PC-3 (cell line): ENCODE measurements at regions not wholly inside any gene's neighbourhood (a gene's known extent, or its start where the extent isn't known, plus 50 kb on each side); places are given as distances from the start of the nearest gene placed in this dataset.

Source experiments
- ATAC-seq: fragments of 200-7000 bp; cut with Tn5 transposase; 2 replicates; pipeline ENCODE4 v1.9.1; 2020; ENCODE audit warnings: mild to moderate bottlenecking, moderate library complexity
- BruUV-seq: library from RNA; stranded (reverse); fragments of 400-500 nt; replicated peaks from 2 replicates; lab custom pipeline; 2021; lab: Mats Ljungman, UMichigan
- CTCF ChIA-PET: fragments of 300-600 bp; sonication (Branson Sonifier 250); formaldehyde crosslinking; loops from one replicate; lab custom pipeline; 2022; ENCODE audit warnings: antibody characterized with exemption; lab: Charles Lee
- POLR2A ChIA-PET: fragments of 300-600 bp; sonication (Branson Sonifier 250); formaldehyde crosslinking; loops from one replicate; lab custom pipeline; 2022; ENCODE audit warnings: antibody characterized with exemption; ENCODE audit not compliant: unreplicated experiment; lab: Charles Lee
- DNase-seq: peaks from one replicate; pipeline ENCODE4 v3.0.0-alpha.2; 2015
- H2AFZ ChIP-seq: fragments of 300-600 bp; sonication (generic); 2 replicates; pipeline ENCODE4 v1.6.0; 2016; ENCODE audit warnings: antibody characterized with exemption, low read length
- H3F3A ChIP-seq: fragments of 300-600 bp; sonication (generic); one replicate; pipeline ENCODE4 v1.6.0; 2017; ENCODE audit warnings: antibody characterized with exemption, low read length, control low read depth, mild to moderate bottlenecking; ENCODE audit not compliant: unreplicated experiment
- H3K27ac ChIP-seq: fragments of 300-600 bp; sonication (generic); 2 replicates; pipeline ENCODE4 v1.5.1; 2016; ENCODE audit warnings: mild to moderate bottlenecking, low read length
- H3K27me3 ChIP-seq: fragments of 300-600 bp; sonication (generic); 2 replicates; pipeline ENCODE4 v1.6.1; 2016; ENCODE audit warnings: low read length, mixed read lengths
- H3K36me3 ChIP-seq: fragments of 300-600 bp; sonication (generic); 2 replicates; pipeline ENCODE4 v1.6.1; 2016; ENCODE audit warnings: low read depth, mixed run types, low read length, mixed read lengths
- H3K4me1 ChIP-seq: fragments of 300-600 bp; sonication (generic); 2 replicates; pipeline ENCODE4 v1.5.1; 2016; ENCODE audit warnings: low read length; ENCODE audit not compliant: insufficient read depth
- H3K4me2 ChIP-seq: fragments of 300-600 bp; sonication (generic); 2 replicates; pipeline ENCODE4 v1.6.0; 2016; ENCODE audit warnings: low read length
- H3K4me3 ChIP-seq: fragments of 300-600 bp; sonication (generic); 2 replicates; pipeline ENCODE4 v1.5.1; 2016; ENCODE audit warnings: mild to moderate bottlenecking, low read length, mixed read lengths
- H3K79me2 ChIP-seq: fragments of 300-600 bp; sonication (generic); 2 replicates; pipeline ENCODE4 v1.6.1; 2017; ENCODE audit warnings: low read length, mixed read lengths
- H3K9ac ChIP-seq: fragments of 300-600 bp; sonication (generic); 2 replicates; pipeline ENCODE4 v1.6.0; 2016; ENCODE audit warnings: mild to moderate bottlenecking, low read length
- H3K9me2 ChIP-seq: fragments of 300-600 bp; sonication (generic); replicated peaks from 2 replicates; pipeline ENCODE4 v1.6.1; 2016; ENCODE audit warnings: mixed run types, low read length, mixed read lengths
- H3K9me3 ChIP-seq: fragments of 300-600 bp; sonication (generic); 2 replicates; pipeline ENCODE4 v1.6.1; 2016; ENCODE audit warnings: low read length, mixed read lengths
- H4K20me1 ChIP-seq: fragments of 300-600 bp; sonication (generic); 2 replicates; pipeline ENCODE4 v1.6.1; 2016; ENCODE audit warnings: low read length, mixed read lengths
- EZH2 ChIP-seq: fragments of 300-600 bp; sonication (generic); IDR thresholded peaks from one replicate; pipeline ENCODE4 v1.6.1; 2017; ENCODE audit warnings: antibody characterized with exemption, mild to moderate bottlenecking, low read length; ENCODE audit not compliant: unreplicated experiment
- EZH2phosphoT487 ChIP-seq: fragments of 300-600 bp; sonication (generic); IDR thresholded peaks from 2 replicates; pipeline ENCODE4 v1.6.1; 2018; ENCODE audit warnings: mild to moderate bottlenecking, antibody characterized with exemption, low read length, borderline replicate concordance
- intact Hi-C: fragments of 100-400 bp; cut with micrococcal nuclease; formaldehyde crosslinking; loops from 2 replicates; pipeline ENCODE4 v1.9.0; 2023
- TF ChIP-seq, protein P1 (sequence below): fragments of 300-600 bp; sonication (generic); conservative IDR thresholded peaks from 2 replicates; pipeline ENCODE4 v1.5.1; 2017; ENCODE audit warnings: antibody characterized with exemption, low read depth, mild to moderate bottlenecking, low read length

GRCh38 chr16:86669285-86669805, 91.0 kb downstream of the FOXL1 start:
- no TSS peak for BruUV-seq
- TF ChIP-seq EZH2 (no peak), EZH2phosphoT487 (no peak)
- TF ChIP-seq, protein P1, sequence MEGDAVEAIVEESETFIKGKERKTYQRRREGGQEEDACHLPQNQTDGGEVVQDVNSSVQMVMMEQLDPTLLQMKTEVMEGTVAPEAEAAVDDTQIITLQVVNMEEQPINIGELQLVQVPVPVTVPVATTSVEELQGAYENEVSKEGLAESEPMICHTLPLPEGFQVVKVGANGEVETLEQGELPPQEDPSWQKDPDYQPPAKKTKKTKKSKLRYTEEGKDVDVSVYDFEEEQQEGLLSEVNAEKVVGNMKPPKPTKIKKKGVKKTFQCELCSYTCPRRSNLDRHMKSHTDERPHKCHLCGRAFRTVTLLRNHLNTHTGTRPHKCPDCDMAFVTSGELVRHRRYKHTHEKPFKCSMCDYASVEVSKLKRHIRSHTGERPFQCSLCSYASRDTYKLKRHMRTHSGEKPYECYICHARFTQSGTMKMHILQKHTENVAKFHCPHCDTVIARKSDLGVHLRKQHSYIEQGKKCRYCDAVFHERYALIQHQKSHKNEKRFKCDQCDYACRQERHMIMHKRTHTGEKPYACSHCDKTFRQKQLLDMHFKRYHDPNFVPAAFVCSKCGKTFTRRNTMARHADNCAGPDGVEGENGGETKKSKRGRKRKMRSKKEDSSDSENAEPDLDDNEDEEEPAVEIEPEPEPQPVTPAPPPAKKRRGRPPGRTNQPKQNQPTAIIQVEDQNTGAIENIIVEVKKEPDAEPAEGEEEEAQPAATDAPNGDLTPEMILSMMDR, result no peak
- Histone ChIP-seq H3K27me3 (no peaks in the 10 kb centered on the region), H3K79me2 (no peaks in the 10 kb centered on the region), H3K36me3 (no peaks in the 10 kb centered on the region), H4K20me1 (no peaks in the 10 kb centered on the region), H3K9ac (no peak overlapping the region), H3K4me1 (peaks cover 16% of the 10 kb centered on the region), H2AFZ (no peak overlapping the region), H3K9me2 (no peaks in the 10 kb centered on the region), H3F3A (no peaks in the 10 kb centered on the region), H3K4me3 (no peak overlapping the region), H3K9me3 (no peaks in the 10 kb centered on the region), H3K27ac (no peak overlapping the region), H3K4me2 (no peak overlapping the region)
- POLR2A ChIA-PET, result no interaction called here
- CTCF ChIA-PET, result no interaction called here
- intact Hi-C loops, result loop anchor here (10.0 kb wide), 1 partner anchor 95 kb away; no protein-coding TSS in a partner anchor
- DNase-seq (no peak), ATAC-seq (no peak)

DNA sequence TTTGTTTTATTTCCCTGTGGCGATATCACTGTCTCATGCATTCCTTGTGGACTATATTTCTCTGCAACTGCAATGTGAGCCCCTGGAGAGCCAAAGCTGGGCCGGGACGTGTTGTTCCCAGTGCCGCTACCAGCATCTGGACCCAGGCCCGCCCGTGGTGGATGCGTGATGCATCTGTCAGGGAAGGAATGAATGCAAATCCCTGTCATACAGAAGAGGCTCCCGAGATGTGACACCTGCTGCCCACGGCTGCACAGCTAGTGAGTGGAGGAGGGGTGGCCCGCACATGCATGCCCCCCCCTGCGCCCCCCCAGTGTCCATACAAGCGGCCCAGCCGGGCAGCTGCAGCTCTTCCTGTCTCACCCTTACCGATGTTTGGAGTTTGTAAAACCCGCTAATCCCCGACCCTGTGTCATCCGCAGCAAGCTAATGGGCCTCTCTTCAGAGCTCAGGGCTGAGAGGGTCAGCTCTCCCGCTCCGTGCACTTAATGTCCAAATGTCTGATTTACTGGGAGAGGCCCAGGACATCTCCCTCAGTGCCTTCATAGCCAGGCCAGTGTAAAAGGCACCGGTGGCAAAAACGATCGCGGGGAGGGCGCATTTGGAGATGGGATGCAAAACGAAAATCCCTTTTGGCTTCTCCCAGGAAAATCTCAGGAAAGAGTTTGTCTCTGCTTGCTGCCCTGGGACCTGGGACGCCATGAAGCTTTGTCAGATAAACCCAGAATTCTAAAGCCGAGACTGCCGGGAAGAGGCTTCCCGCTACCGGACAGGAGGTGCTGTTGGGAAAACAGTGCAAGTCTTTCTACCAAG, 91.8 kb downstream of the FOXL1 start:
- CTCF ChIA-PET, result no interaction called here
- Histone ChIP-seq H3K36me3 (no peaks in the 10 kb centered on the region), H3K4me1 (peaks cover 10% of the 10 kb centered on the region), H3K9me2 (no peaks in the 10 kb centered on the region), H3K4me2 (no peak overlapping the region), H3K9ac (no peak overlapping the region), H2AFZ (no peak overlapping the region), H3K9me3 (no peaks in the 10 kb centered on the region), H3K27ac (no peak overlapping the region), H3K27me3 (no peaks in the 10 kb centered on the region), H3K79me2 (no peaks in the 10 kb centered on the region), H3K4me3 (no peak overlapping the region), H3F3A (no peaks in the 10 kb centered on the region), H4K20me1 (no peaks in the 10 kb centered on the region)
- ATAC-seq, result no peak
- POLR2A ChIA-PET, result no interaction called here
- no TSS peak for BruUV-seq
- DNase-seq, result no peak
- intact Hi-C loops, result loop anchor here (10.0 kb wide), 1 partner anchor 95 kb away; no protein-coding TSS in a partner anchor
- TF ChIP-seq, protein P1, result no peak
- TF ChIP-seq EZH2, result no peak

- no peak overlapping the region for H2AFZ ChIP-seq
- no peak overlapping the region for H3K27ac ChIP-seq
- no peak for DNase-seq
- TF ChIP-seq, protein P1, result no peak
- no peak for TF ChIP-seq EZH2phosphoT487
- TF ChIP-seq EZH2, result no peak
- no peak overlapping the region for H3K4me3 ChIP-seq
- H3K9ac ChIP-seq, result no peak overlapping the region
- no TSS peak for BruUV-seq
- CTCF ChIA-PET, result no interaction called here
- H3K9me3 ChIP-seq, result no peaks in the 10 kb centered on the region
- no peaks in the 10 kb centered on the region for H3K79me2 ChIP-seq
- no peak overlapping the region for H3K4me2 ChIP-seq
- no peaks in the 10 kb centered on the region for H4K20me1 ChIP-seq
- H3K27me3 ChIP-seq, result no peaks in the 10 kb centered on the region
- intact Hi-C loops, result no loop called here
- POLR2A ChIA-PET, result no interaction called here
- peaks cover 6% of the 10 kb centered on the region for H3K4me1 ChIP-seq
- H3K36me3 ChIP-seq, result no peaks in the 10 kb centered on the region
- no peaks in the 10 kb centered on the region for H3F3A ChIP-seq
- no peak for ATAC-seq
- H3K9me2 ChIP-seq, result no peaks in the 10 kb centered on the region
These were observed 92.4 kb downstream of the FOXL1 start for GRCh38 chr16:86670750-86671234.
